ENCODE measurements at regions not wholly inside any gene's neighbourhood (a gene's known extent, or its start where the extent isn't known, plus 50 kb on each side); places are given as distances from the start of the nearest gene placed in this dataset.

DNA sequence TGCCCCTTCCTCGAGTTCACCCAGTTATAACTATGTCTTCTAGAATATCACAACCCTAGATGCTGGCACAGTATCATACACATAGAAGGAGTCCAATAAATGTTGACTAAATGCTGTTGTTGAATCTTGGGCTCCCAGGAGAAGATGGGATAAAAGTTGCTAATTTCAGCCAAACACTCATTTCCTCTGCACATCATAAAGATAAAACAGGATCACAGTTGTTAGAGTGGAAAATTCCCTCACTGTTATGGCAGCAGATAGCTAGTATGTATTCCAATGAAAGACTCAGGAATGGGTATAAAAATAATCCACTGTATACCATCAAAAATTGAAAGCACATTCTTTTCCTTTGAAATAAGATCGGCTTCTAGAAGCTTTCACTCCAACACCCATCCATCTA, 294.9 kb upstream of the TSHZ2 start:
- H3K79me2 ChIP-seq (ENCODE audit: insufficient read depth, low read length): no peaks in the 10 kb centered on the region
- H4K20me1 ChIP-seq (ENCODE audit: insufficient read depth, low read length, poor library complexity, severe bottlenecking): no peaks in the 10 kb centered on the region
- no peaks in the 10 kb centered on the region for H3F3A ChIP-seq (ENCODE audit: low read depth)
- H3K9me2 ChIP-seq (replicated peaks; ENCODE audit: low read depth, low read length): no peaks in the 10 kb centered on the region
- no peaks in the 10 kb centered on the region for H3K27me3 ChIP-seq (ENCODE audit: insufficient read depth, low read length, poor library complexity, severe bottlenecking)
- no peaks in the 10 kb centered on the region for H3K4me1 ChIP-seq (ENCODE audit: insufficient read depth, low read length, poor library complexity, severe bottlenecking)
- no peak overlapping the region for H3K9ac ChIP-seq (ENCODE audit: low read depth, low read length, poor library complexity, severe bottlenecking)
- H3K4me3 ChIP-seq (ENCODE audit: low read length, poor library complexity, severe bottlenecking): no peak overlapping the region
- H3K9me3 ChIP-seq (ENCODE audit: insufficient read depth, low read depth, low read length): no peaks in the 10 kb centered on the region
- no peak overlapping the region for H2AFZ ChIP-seq (ENCODE audit: low read length)
- no peak overlapping the region for H3K4me2 ChIP-seq (ENCODE audit: low read depth, low read length, poor library complexity, severe bottlenecking)
- no peaks in the 10 kb centered on the region for H3K36me3 ChIP-seq (ENCODE audit: insufficient read depth, low read length)
- no peak for TF ChIP-seq EZH2phosphoT487 (IDR thresholded peaks at IDR 0.05; ENCODE audit: borderline replicate concordance)
- TF ChIP-seq, protein P1, sequence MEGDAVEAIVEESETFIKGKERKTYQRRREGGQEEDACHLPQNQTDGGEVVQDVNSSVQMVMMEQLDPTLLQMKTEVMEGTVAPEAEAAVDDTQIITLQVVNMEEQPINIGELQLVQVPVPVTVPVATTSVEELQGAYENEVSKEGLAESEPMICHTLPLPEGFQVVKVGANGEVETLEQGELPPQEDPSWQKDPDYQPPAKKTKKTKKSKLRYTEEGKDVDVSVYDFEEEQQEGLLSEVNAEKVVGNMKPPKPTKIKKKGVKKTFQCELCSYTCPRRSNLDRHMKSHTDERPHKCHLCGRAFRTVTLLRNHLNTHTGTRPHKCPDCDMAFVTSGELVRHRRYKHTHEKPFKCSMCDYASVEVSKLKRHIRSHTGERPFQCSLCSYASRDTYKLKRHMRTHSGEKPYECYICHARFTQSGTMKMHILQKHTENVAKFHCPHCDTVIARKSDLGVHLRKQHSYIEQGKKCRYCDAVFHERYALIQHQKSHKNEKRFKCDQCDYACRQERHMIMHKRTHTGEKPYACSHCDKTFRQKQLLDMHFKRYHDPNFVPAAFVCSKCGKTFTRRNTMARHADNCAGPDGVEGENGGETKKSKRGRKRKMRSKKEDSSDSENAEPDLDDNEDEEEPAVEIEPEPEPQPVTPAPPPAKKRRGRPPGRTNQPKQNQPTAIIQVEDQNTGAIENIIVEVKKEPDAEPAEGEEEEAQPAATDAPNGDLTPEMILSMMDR (conservative IDR thresholded peaks at IDR 0.05; ENCODE audit: low read length): no peak

DNA sequence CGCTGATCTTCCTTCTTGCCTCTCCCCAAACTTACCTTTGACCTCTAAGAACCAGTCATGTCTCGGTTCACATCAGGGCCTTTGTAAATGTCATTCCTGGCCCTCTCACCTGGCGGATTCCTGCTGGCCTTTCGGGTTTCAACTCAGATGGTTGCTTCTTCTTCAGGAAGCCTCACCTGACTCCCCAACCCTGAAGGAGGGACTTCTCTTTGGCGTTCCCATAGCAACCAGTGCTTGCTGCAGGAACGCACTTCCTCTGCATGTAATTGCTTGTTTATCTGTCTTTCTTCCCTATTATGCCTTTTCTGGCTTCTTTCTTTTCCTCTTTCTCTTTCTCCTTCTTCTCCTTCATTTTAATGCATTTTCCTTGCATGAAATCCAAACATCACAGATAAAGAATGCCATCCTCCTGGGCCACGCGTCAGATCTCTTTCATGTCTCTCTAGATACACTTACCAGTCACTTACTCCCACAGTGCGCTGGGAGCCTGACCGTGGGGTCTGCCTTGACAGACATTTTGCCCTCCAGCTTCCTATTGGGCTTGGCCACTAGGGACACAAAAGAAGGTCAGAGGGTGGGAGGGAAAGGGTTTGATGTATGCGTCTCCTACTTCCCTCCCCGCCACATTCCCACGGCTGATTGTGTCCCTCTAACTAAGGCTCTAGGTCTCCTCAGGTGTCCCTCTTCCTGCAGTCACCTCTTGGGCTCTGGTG, 295.7 kb upstream of the TSHZ2 start:
- Histone ChIP-seq H3K9me3 (ENCODE audit: insufficient read depth, low read depth, low read length) (no peaks in the 10 kb centered on the region), H3K9ac (ENCODE audit: low read depth, low read length, poor library complexity, severe bottlenecking) (no peak overlapping the region), H3K79me2 (ENCODE audit: insufficient read depth, low read length) (no peaks in the 10 kb centered on the region), H4K20me1 (ENCODE audit: insufficient read depth, low read length, poor library complexity, severe bottlenecking) (no peaks in the 10 kb centered on the region), H3K27me3 (ENCODE audit: insufficient read depth, low read length, poor library complexity, severe bottlenecking) (no peaks in the 10 kb centered on the region), H2AFZ (ENCODE audit: low read length) (no peak overlapping the region), H3K4me1 (ENCODE audit: insufficient read depth, low read length, poor library complexity, severe bottlenecking) (no peaks in the 10 kb centered on the region), H3K9me2 (replicated peaks; ENCODE audit: low read depth, low read length) (no peaks in the 10 kb centered on the region), H3K4me3 (ENCODE audit: low read length, poor library complexity, severe bottlenecking) (no peak overlapping the region), H3K36me3 (ENCODE audit: insufficient read depth, low read length) (no peaks in the 10 kb centered on the region), H3F3A (ENCODE audit: low read depth) (no peaks in the 10 kb centered on the region), H3K4me2 (ENCODE audit: low read depth, low read length, poor library complexity, severe bottlenecking) (no peak overlapping the region)
- no peak for TF ChIP-seq EZH2phosphoT487 (IDR thresholded peaks at IDR 0.05; ENCODE audit: borderline replicate concordance)
- TF ChIP-seq, protein P1 (conservative IDR thresholded peaks at IDR 0.05; ENCODE audit: low read length): no peak

DNA sequence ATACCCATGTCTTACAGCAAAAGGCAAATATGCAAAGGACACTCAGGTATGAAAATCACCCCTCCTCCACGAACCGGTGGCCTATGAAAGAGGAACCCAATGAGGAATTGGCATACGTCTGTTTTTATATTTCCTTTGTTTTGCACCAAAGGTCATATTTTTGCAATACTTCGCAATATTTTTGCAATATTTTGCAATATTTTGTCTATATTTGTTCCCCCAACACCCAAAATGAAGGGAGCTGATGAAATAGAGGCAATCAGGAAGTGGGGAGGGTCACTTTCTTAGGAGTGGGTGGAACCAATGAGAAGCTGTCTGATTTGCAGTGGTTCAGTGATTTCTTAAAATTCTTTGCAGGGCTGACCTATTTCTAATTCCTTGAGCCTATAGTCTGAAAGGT, 296.8 kb upstream of the TSHZ2 start:
- H3K9ac ChIP-seq (ENCODE audit: low read depth, low read length, poor library complexity, severe bottlenecking): no peak overlapping the region
- H2AFZ ChIP-seq (ENCODE audit: low read length): no peak overlapping the region
- H3K27me3 ChIP-seq (ENCODE audit: insufficient read depth, low read length, poor library complexity, severe bottlenecking): no peaks in the 10 kb centered on the region
- H3K36me3 ChIP-seq (ENCODE audit: insufficient read depth, low read length): no peaks in the 10 kb centered on the region
- H3K4me1 ChIP-seq (ENCODE audit: insufficient read depth, low read length, poor library complexity, severe bottlenecking): no peaks in the 10 kb centered on the region
- no peaks in the 10 kb centered on the region for H3K79me2 ChIP-seq (ENCODE audit: insufficient read depth, low read length)
- no peak overlapping the region for H3K4me2 ChIP-seq (ENCODE audit: low read depth, low read length, poor library complexity, severe bottlenecking)
- TF ChIP-seq, protein P1 (conservative IDR thresholded peaks at IDR 0.05; ENCODE audit: low read length): no peak
- no peak for TF ChIP-seq EZH2phosphoT487 (IDR thresholded peaks at IDR 0.05; ENCODE audit: borderline replicate concordance)
- H3K4me3 ChIP-seq (ENCODE audit: low read length, poor library complexity, severe bottlenecking): no peak overlapping the region
- H3K9me3 ChIP-seq (ENCODE audit: insufficient read depth, low read depth, low read length): no peaks in the 10 kb centered on the region
- H3K9me2 ChIP-seq (replicated peaks; ENCODE audit: low read depth, low read length): no peaks in the 10 kb centered on the region
- H4K20me1 ChIP-seq (ENCODE audit: insufficient read depth, low read length, poor library complexity, severe bottlenecking): no peaks in the 10 kb centered on the region
- H3F3A ChIP-seq (ENCODE audit: low read depth): no peaks in the 10 kb centered on the region
